ENCODE measurements at regions not wholly inside any gene's neighbourhood (a gene's known extent, or its start where the extent isn't known, plus 50 kb on each side); places are given as distances from the start of the nearest gene placed in this dataset.

DNA sequence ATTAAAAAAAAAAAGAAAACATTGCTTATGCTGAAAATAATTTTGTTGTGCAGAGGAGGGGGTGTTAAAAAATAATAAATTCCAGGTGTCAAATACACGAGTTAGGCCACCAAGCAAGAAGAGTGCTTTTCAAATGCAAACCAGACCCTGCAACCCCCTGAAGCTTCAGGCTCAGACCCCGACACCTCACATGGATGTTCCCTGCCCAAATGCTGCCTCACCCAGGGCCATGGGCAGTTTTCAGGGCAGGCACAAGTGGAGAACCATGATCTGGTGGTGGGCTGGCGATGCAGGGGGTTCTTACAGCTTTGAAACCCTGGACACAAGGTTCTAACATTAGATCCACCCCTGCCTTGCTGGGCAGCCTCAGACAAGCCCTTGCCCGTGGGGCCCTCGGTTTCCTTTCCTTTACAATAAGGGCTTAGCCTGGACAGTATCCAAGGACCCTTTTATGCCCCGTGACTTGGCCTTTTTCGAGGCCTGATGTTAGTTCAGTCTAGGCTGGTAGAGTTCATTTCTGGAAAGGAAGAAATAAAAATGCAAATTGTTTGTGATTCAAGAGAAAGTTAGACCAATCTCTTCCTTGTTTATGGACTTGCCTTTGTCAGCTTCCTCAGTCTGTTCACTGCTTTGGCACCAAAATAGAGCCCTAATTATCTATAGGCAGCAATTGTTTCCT, 168.7 kb downstream of the DDX1 start:
- H3K4me3 ChIP-seq (ENCODE audit: low read depth, low read length): no peak overlapping the region
- TF ChIP-seq, protein P1, sequence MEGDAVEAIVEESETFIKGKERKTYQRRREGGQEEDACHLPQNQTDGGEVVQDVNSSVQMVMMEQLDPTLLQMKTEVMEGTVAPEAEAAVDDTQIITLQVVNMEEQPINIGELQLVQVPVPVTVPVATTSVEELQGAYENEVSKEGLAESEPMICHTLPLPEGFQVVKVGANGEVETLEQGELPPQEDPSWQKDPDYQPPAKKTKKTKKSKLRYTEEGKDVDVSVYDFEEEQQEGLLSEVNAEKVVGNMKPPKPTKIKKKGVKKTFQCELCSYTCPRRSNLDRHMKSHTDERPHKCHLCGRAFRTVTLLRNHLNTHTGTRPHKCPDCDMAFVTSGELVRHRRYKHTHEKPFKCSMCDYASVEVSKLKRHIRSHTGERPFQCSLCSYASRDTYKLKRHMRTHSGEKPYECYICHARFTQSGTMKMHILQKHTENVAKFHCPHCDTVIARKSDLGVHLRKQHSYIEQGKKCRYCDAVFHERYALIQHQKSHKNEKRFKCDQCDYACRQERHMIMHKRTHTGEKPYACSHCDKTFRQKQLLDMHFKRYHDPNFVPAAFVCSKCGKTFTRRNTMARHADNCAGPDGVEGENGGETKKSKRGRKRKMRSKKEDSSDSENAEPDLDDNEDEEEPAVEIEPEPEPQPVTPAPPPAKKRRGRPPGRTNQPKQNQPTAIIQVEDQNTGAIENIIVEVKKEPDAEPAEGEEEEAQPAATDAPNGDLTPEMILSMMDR (IDR thresholded peaks at IDR 0.05; ENCODE audit: low read depth, low read length, missing control alignments): no peak
- DNase-seq (ENCODE audit: low read depth): no peak
- in situ Hi-C loops (cut with HindIII; ENCODE audit: low sequenced_read_pairs): no loop called here

DNA sequence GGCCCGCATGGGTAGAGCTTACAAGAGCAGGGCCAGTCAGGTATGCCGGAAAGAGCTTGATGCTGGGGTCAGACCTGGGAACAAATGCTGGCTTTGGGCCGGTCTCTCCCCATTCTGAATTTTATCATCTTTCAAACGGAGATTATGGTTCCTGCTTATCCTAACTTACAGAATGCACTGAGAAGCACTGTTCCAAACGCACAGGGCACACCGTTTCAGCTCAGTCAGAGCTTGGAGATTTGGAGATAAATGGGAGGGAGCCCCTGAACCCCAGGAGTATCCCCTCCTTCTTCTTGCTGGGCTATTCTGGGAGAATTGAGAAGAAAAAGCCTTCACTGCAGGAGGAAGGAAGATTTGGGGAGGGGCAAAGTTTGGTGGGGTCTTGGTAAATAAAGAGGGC, 169.4 kb downstream of the DDX1 start:
- DNase-seq (ENCODE audit: low read depth): no peak
- no peak overlapping the region for H3K4me3 ChIP-seq (ENCODE audit: low read depth, low read length)
- in situ Hi-C loops (cut with HindIII; ENCODE audit: low sequenced_read_pairs): no loop called here
- TF ChIP-seq, protein P1 (IDR thresholded peaks at IDR 0.05; ENCODE audit: low read depth, low read length, missing control alignments): no peak

DNA sequence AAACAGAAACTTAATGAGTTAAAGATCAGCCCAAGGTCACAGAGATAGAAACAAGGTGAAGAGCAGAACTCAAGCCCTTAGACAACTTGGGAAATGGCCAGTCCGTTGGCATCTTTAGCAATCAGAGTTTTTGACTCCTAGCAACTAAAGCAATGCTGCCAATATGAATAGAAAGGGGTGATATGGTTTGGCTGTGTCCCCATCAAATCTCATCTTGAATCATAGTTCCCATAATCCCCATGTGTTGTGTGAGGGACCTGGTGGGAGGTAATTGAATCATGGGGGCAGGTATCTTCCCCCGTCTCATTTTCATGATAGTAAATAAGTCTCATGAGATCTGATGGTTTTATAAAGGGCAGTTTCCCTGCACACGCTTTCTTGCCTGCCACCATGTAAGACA, 170.2 kb downstream of the DDX1 start:
- no peak for DNase-seq (ENCODE audit: low read depth)
- H3K4me3 ChIP-seq (ENCODE audit: low read depth, low read length): no peak overlapping the region
- in situ Hi-C loops (cut with HindIII; ENCODE audit: low sequenced_read_pairs): no loop called here
- TF ChIP-seq, protein P1 (IDR thresholded peaks at IDR 0.05; ENCODE audit: low read depth, low read length, missing control alignments): no peak

DNA sequence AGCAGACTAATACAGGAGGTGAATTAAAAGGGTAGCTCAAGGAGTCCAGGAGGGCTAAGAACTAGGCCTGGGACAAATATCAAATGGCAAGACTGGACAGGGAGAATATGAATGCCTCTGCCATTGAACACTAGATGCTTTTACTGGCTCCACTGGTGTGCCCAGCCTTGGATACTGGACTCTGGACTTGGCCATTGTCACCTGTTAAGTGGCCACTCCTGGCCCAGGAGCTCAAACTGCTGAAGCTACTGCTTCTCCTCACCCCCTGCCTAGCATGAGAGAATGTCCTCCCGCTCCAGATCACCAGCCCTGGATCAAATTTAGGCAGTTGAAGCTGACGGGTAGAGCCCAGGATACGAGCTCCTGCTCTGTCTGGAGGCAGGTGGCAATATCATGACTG, 170.8 kb downstream of the DDX1 start:
- H3K4me3 ChIP-seq (ENCODE audit: low read depth, low read length): no peak overlapping the region
- no peak for DNase-seq (ENCODE audit: low read depth)
- in situ Hi-C loops (cut with HindIII; ENCODE audit: low sequenced_read_pairs): no loop called here
- TF ChIP-seq, protein P1 (IDR thresholded peaks at IDR 0.05; ENCODE audit: low read depth, low read length, missing control alignments): no peak

DNA sequence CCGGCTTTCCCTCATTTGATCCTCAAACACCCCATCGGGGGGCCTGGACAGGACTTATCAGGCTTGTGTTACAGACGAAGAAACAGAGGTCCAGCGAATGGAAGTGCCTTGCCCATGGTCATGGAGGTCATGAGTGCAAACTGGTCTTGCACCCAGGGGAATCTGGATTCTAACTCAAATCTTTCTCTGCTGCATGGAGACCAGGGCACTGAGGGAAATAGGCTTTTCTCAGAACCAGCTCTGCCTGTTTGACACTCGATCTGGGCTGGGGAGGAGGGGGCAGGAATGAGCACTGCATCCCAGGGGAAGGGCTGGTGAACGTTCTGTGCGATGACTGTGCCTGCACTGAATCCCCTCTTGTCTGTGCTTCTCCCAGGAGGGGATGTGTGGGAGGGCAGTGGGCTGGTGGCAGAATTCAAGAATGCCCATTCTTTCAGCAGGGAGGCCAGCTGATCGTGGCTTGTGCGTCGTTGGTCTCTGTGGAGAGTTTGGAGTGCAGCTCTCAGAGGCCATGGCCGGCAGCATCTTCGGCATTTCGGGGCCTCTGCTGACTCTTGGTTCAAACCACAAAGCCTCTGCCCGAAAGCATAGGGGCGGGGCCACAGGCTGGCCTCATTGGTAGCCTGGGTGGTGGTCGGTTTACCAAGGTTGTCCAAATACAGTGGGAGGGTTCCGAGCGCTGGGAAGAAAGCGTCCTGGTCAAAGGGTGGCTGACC, 171.6 kb downstream of the DDX1 start:
- in situ Hi-C loops (cut with HindIII; ENCODE audit: low sequenced_read_pairs): no loop called here
- TF ChIP-seq, protein P1 (IDR thresholded peaks at IDR 0.05; ENCODE audit: low read depth, low read length, missing control alignments): no peak

DNA sequence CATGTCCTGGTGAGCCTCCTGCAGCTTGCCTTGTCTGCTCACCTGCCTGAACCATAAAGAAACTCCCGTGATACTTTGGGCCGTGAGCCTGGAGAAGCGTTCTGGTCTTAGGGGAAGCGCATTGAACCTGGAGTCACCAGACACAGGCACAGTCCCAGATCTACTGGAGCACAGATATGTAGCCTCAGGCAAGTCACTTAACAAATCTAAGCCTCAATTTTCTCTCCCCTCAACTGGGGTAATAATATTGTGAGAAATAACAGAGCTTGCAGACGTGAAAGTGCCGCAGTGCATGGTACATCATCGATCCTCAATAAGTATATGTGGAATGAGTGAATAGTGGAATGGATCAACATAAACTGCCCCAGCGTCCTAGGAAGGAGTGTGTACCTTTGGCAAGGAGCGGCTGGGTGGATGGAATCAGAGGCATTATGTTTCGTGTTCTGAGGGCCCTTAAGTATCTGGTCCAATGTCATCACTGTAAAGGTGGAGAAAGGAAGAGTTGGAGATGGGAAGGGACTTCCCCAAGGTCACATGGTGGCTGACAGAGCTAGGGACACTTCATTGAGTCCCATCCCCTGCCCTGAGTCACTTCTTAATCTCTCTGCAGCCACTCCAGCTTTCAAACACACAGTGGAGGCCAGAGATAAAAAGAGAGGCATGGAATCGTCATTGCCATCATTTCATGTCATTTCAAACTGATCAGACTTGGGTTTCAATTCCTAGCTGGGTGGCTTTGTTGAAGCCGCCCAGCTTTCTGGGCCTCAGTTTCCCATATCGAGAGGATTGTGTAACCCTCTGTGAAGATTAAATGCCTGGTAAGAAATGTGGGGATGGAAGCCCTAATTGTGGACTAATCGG, 172.4 kb downstream of the DDX1 start:
- H3K4me3 ChIP-seq (ENCODE audit: low read depth, low read length): no peak overlapping the region
- no peak for DNase-seq (ENCODE audit: low read depth)
- in situ Hi-C loops (cut with HindIII; ENCODE audit: low sequenced_read_pairs): no loop called here
- TF ChIP-seq, protein P1 (IDR thresholded peaks at IDR 0.05; ENCODE audit: low read depth, low read length, missing control alignments): no peak

More for the DNA sequence above, 171.6 kb downstream of the DDX1 start:
- no peak for DNase-seq (ENCODE audit: low read depth)
- H3K4me3 ChIP-seq (ENCODE audit: low read depth, low read length): no peak overlapping the region

All from astrocyte of the cerebellum (primary cell).